HG03025 (cell line): ENCODE measurements at regions not wholly inside any gene's neighbourhood (a gene's known extent, or its start where the extent isn't known, plus 50 kb on each side); places are given as distances from the start of the nearest gene placed in this dataset.
"Not testable (repeated sequence)": the region's sequence is repeated elsewhere in the genome, so short reads cannot be mapped to it uniquely, and the experiment has no call there.

Experiments used
- ATAC-seq: cut with Tn5 transposase; IDR thresholded peaks from one replicate; pipeline ENCODE4 v1.9.1; 2021; ENCODE audit warnings: mild to moderate bottlenecking, moderate library complexity; ENCODE audit not compliant: unreplicated experiment, low FRiP score

GRCh38 chr18:27527856-27528255 is 342.7 kb upstream of the CHST9 start:
- ATAC-seq: no peak

GRCh38 chr18:27520401-27520800 is 335.3 kb upstream of the CHST9 start:
- ATAC-seq: no peak

- not testable (repeated sequence) for ATAC-seq
These were observed 325.0 kb upstream of the CHST9 start for GRCh38 chr18:27510036-27510633.

GRCh38 chr18:27501671-27502070 is 316.6 kb upstream of the CHST9 start:
- no peak for ATAC-seq

GRCh38 chr18:27500531-27500930 is 315.4 kb upstream of the CHST9 start:
- ATAC-seq: no peak

- no peak for ATAC-seq
These were observed 312.1 kb upstream of the CHST9 start for GRCh38 chr18:27497246-27497645.

GRCh38 chr18:27493182-27493581 is 308.1 kb upstream of the CHST9 start:
- no peak for ATAC-seq

GRCh38 chr18:27491772-27492171 is 306.7 kb upstream of the CHST9 start:
- ATAC-seq: no peak

- ATAC-seq: no peak
These were observed 298.2 kb upstream of the CHST9 start for GRCh38 chr18:27483276-27483675.

- no peak for ATAC-seq
These were observed 293.4 kb upstream of the CHST9 start for GRCh38 chr18:27478459-27478858.

GRCh38 chr18:27473318-27473717 is 288.2 kb upstream of the CHST9 start:
- ATAC-seq: no peak

- no peak for ATAC-seq
These were observed 282.0 kb upstream of the CHST9 start for GRCh38 chr18:27467073-27467472.

GRCh38 chr18:27461957-27462356 is 276.8 kb upstream of the CHST9 start:
- ATAC-seq: no peak

- ATAC-seq: no peak
These were observed 264.0 kb upstream of the CHST9 start for GRCh38 chr18:27449104-27449503.

GRCh38 chr18:27447930-27448329 is 262.8 kb upstream of the CHST9 start:
- no peak for ATAC-seq

GRCh38 chr18:27447451-27447881 is 262.4 kb upstream of the CHST9 start:
- ATAC-seq: no peak

- no peak for ATAC-seq
These were observed 245.5 kb upstream of the CHST9 start for GRCh38 chr18:27430595-27430994.

GRCh38 chr18:27428716-27429475 is 243.8 kb upstream of the CHST9 start:
- ATAC-seq: no peak

- ATAC-seq: no peak
These were observed 243.0 kb upstream of the CHST9 start for GRCh38 chr18:27428120-27428519.

- ATAC-seq: no peak
These were observed 238.5 kb upstream of the CHST9 start for GRCh38 chr18:27423581-27423980.

GRCh38 chr18:27419646-27420045 is 234.5 kb upstream of the CHST9 start:
- ATAC-seq: no peak

- no peak for ATAC-seq
These were observed 230.4 kb upstream of the CHST9 start for GRCh38 chr18:27415495-27415894.
